ENCODE measurements at regions not wholly inside any gene's neighbourhood (a gene's known extent, or its start where the extent isn't known, plus 50 kb on each side); places are given as distances from the start of the nearest gene placed in this dataset.

GRCh38 chr9:135413086-135413375 lies 66.6 kb upstream of the PPP1R26 start:
- no peak for DNase-seq (ENCODE audit: low spot score)
- TF ChIP-seq CTCF (IDR thresholded peaks at IDR 0.05; ENCODE audit: unreplicated experiment) = no peak
- Mint-ChIP-seq H3K27ac (ENCODE audit: unreplicated experiment) (no peak overlapping the region), H3K9me3 (ENCODE audit: unreplicated experiment) (no peaks in the 10 kb centered on the region), H3K4me1 (ENCODE audit: unreplicated experiment) (no peaks in the 10 kb centered on the region), H3K36me3 (ENCODE audit: low read depth, unreplicated experiment) (no peaks in the 10 kb centered on the region), H3K27me3 (ENCODE audit: unreplicated experiment) (no peaks in the 10 kb centered on the region), H3K4me3 (ENCODE audit: unreplicated experiment) (no peak overlapping the region)

DNA sequence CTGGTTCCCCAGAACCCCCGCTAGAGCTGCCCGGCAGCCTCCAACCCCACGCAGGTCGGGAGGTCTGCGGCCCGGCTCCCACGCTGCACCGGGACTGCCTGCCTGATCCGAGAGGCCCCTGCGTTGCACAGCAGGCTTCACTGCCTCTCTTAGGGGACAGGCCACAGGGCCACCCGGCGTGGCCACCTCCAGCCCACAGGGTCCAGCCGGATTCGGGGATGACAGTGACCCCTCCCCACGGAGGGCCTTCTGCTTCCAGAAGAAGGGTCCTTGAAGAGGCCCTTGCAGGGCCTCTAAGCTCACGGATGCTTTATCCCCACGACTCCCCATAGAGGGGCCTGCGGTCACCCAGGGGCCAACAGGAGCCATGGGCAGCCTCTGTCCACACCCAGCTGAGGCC lies 66.1 kb upstream of the PPP1R26 start:
- Mint-ChIP-seq H3K9me3 (ENCODE audit: unreplicated experiment) (no peaks in the 10 kb centered on the region), H3K4me3 (ENCODE audit: unreplicated experiment) (no peak overlapping the region), H3K27ac (ENCODE audit: unreplicated experiment) (no peak overlapping the region), H3K27me3 (ENCODE audit: unreplicated experiment) (no peaks in the 10 kb centered on the region), H3K4me1 (ENCODE audit: unreplicated experiment) (no peaks in the 10 kb centered on the region), H3K36me3 (ENCODE audit: low read depth, unreplicated experiment) (no peaks in the 10 kb centered on the region)
- TF ChIP-seq CTCF (IDR thresholded peaks at IDR 0.05; ENCODE audit: unreplicated experiment) = no peak
- DNase-seq (ENCODE audit: low spot score) = no peak

DNA sequence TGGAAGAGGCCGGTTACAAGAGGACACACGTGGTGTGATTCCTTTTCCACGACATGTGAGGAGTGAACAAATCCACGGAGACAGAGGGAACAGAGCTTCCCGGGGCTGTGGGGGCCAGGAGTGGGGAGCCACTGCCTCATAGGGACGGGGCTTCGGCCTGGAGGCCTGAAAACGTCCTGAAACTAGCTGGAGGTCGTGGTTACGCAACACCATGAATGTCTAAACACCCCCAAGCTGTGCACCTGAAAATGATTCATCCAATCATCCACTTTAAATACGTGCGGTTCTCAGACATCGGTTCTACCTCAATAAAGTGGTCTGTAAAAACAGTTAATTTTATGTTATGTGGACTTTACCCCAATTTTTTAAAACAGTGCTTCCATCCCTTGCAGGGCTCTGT lies 65.3 kb upstream of the PPP1R26 start:
- Mint-ChIP-seq H3K27ac (ENCODE audit: unreplicated experiment) (no peak overlapping the region), H3K36me3 (ENCODE audit: low read depth, unreplicated experiment) (no peaks in the 10 kb centered on the region), H3K4me1 (ENCODE audit: unreplicated experiment) (no peaks in the 10 kb centered on the region), H3K4me3 (ENCODE audit: unreplicated experiment) (no peak overlapping the region), H3K27me3 (ENCODE audit: unreplicated experiment) (peaks cover 3% of the 10 kb centered on the region), H3K9me3 (ENCODE audit: unreplicated experiment) (no peaks in the 10 kb centered on the region)
- DNase-seq (ENCODE audit: low spot score) = no peak
- no peak for TF ChIP-seq CTCF (IDR thresholded peaks at IDR 0.05; ENCODE audit: unreplicated experiment)

DNA sequence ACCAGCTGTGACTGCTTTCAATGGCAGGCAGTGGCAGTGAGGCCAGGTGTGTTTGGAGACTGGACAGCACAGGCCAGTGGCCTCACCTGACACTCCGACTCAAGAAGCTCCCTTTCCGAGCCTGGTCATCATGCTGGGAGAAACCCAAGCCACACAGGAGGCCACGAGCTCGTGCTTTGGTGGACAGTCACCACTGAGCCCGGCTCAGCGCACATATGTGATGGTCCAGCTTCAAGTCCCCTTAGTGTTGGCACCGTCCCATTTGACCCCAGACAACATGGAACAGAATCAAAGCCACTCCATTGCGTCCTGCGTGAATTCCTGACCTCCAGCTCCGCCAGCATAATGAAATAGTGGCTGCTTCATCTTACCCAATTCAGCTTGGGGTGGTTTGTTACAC lies 64.0 kb upstream of the PPP1R26 start:
- no peak for DNase-seq (ENCODE audit: low spot score)
- no peak for TF ChIP-seq CTCF (IDR thresholded peaks at IDR 0.05; ENCODE audit: unreplicated experiment)
- Mint-ChIP-seq H3K4me3 (ENCODE audit: unreplicated experiment) (no peak overlapping the region), H3K4me1 (ENCODE audit: unreplicated experiment) (no peaks in the 10 kb centered on the region), H3K36me3 (ENCODE audit: low read depth, unreplicated experiment) (no peaks in the 10 kb centered on the region), H3K27me3 (ENCODE audit: unreplicated experiment) (peaks cover 6% of the 10 kb centered on the region), H3K27ac (ENCODE audit: unreplicated experiment) (no peak overlapping the region), H3K9me3 (ENCODE audit: unreplicated experiment) (no peaks in the 10 kb centered on the region)

GRCh38 chr9:135416664-135417290 lies 62.8 kb upstream of the PPP1R26 start:
- peaks cover 6% of the 10 kb centered on the region for H3K27me3 Mint-ChIP-seq (ENCODE audit: unreplicated experiment)

More at GRCh38 chr9:135416664-135417290, 62.8 kb upstream of the PPP1R26 start:
- Mint-ChIP-seq H3K27ac (ENCODE audit: unreplicated experiment) (no peak overlapping the region), H3K4me1 (ENCODE audit: unreplicated experiment) (no peaks in the 10 kb centered on the region), H3K9me3 (ENCODE audit: unreplicated experiment) (no peaks in the 10 kb centered on the region), H3K4me3 (ENCODE audit: unreplicated experiment) (no peak overlapping the region), H3K36me3 (ENCODE audit: low read depth, unreplicated experiment) (no peaks in the 10 kb centered on the region)
- no peak for DNase-seq (ENCODE audit: low spot score)
- TF ChIP-seq CTCF (IDR thresholded peaks at IDR 0.05; ENCODE audit: unreplicated experiment) = no peak
